ENCODE measurements at regions not wholly inside any gene's neighbourhood (a gene's known extent, or its start where the extent isn't known, plus 50 kb on each side); places are given as distances from the start of the nearest gene placed in this dataset.

DNA sequence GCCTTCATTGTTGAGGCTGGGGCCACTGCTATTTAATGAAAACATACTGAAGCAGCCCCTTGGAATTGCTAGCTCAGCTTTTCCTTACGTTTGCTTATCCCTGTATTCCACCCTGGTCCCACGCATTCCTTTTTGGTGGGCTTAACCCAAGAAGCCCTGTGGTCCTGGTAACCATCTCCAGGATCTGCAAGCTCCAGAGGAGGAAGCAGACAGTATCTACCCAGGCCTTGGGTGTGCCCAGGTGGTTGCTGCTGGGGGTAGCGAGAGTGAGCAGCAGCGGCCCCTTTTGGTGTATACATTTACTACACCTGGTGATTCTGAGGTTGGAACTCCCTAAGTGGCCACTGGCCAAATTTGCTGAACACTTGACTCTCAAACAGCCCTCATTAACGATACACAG lies 97.7 kb downstream of the CBLN1 start:
- TF ChIP-seq, protein P1, sequence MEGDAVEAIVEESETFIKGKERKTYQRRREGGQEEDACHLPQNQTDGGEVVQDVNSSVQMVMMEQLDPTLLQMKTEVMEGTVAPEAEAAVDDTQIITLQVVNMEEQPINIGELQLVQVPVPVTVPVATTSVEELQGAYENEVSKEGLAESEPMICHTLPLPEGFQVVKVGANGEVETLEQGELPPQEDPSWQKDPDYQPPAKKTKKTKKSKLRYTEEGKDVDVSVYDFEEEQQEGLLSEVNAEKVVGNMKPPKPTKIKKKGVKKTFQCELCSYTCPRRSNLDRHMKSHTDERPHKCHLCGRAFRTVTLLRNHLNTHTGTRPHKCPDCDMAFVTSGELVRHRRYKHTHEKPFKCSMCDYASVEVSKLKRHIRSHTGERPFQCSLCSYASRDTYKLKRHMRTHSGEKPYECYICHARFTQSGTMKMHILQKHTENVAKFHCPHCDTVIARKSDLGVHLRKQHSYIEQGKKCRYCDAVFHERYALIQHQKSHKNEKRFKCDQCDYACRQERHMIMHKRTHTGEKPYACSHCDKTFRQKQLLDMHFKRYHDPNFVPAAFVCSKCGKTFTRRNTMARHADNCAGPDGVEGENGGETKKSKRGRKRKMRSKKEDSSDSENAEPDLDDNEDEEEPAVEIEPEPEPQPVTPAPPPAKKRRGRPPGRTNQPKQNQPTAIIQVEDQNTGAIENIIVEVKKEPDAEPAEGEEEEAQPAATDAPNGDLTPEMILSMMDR (IDR thresholded peaks at IDR 0.05): no peak
- TF ChIP-seq POLR2A (IDR thresholded peaks at IDR 0.05): no peak
